OCI-LY7 (cell line): ENCODE measurements at regions not wholly inside any gene's neighbourhood (a gene's known extent, or its start where the extent isn't known, plus 50 kb on each side); places are given as distances from the start of the nearest gene placed in this dataset.

ENCODE experiments used
- BruUV-seq: library from RNA; stranded (reverse); fragments of 400-500 nt; replicated peaks from 2 replicates; lab custom pipeline; 2021; lab: Mats Ljungman, UMichigan
- CTCF ChIA-PET: fragments of 300-600 bp; sonication (Branson Sonifier 250); formaldehyde crosslinking; loops from one replicate; lab custom pipeline; 2022; ENCODE audit warnings: antibody characterized with exemption; ENCODE audit not compliant: unreplicated experiment; lab: Charles Lee
- POLR2A ChIA-PET: fragments of 300-600 bp; sonication (Branson Sonifier 250); formaldehyde crosslinking; loops from one replicate; lab custom pipeline; 2022; ENCODE audit warnings: antibody characterized with exemption; lab: Charles Lee
- DNase-seq: peaks from one replicate; pipeline ENCODE4 v3.0.0-alpha.2; 2015; ENCODE audit warnings: low spot score
- H2AFZ ChIP-seq: fragments of 200-600 bp; sonication (generic), shearing (Covaris generic); 2 replicates; pipeline ENCODE4 v1.6.1; 2014; ENCODE audit warnings: mild to moderate bottlenecking, antibody characterized with exemption, low read length, moderate library complexity
- H3K27ac ChIP-seq: fragments of 200-600 bp; sonication (generic); 2 replicates; pipeline ENCODE4 v1.5.1; 2014; ENCODE audit warnings: mixed run types, low read depth, mild to moderate bottlenecking, moderate library complexity, low read length, inconsistent platforms; ENCODE audit not compliant: poor library complexity, severe bottlenecking
- H3K36me3 ChIP-seq: fragments of 200-600 bp; sonication (generic); 2 replicates; pipeline ENCODE4 v1.6.1; 2014; ENCODE audit warnings: mild to moderate bottlenecking, antibody characterized with exemption, low read length, moderate library complexity, mixed read lengths; ENCODE audit not compliant: insufficient read depth
- H3K4me1 ChIP-seq: fragments of 200-600 bp; sonication (generic); 2 replicates; pipeline ENCODE4 v1.5.1; 2014; ENCODE audit warnings: mild to moderate bottlenecking, low read length; ENCODE audit not compliant: insufficient read depth, poor library complexity, severe bottlenecking
- H3K4me2 ChIP-seq: fragments of 200-600 bp; sonication (generic); 2 replicates; pipeline ENCODE4 v1.6.1; 2014; ENCODE audit warnings: mild to moderate bottlenecking, low read length
- H3K4me3 ChIP-seq: fragments of 200-600 bp; sonication (generic); 2 replicates; pipeline ENCODE4 v1.5.1; 2014; ENCODE audit warnings: mild to moderate bottlenecking, low read depth, low read length; ENCODE audit not compliant: poor library complexity, severe bottlenecking
- H3K79me2 ChIP-seq: fragments of 200-600 bp; sonication (generic); 2 replicates; pipeline ENCODE4 v1.6.1; 2016; ENCODE audit warnings: low read depth, mild to moderate bottlenecking, low read length, moderate library complexity, mixed read lengths; ENCODE audit not compliant: insufficient read depth
- H3K9me2 ChIP-seq: fragments of 200-600 bp; sonication (generic); 2 replicates; pipeline ENCODE4 v1.6.1; 2016; ENCODE audit warnings: mild to moderate bottlenecking, low read length, mixed read lengths; ENCODE audit not compliant: insufficient read depth
- H3K9me3 ChIP-seq: fragments of 200-600 bp; sonication (generic); 2 replicates; pipeline ENCODE4 v1.6.1; 2014; ENCODE audit warnings: mild to moderate bottlenecking, mixed run types, low read length, mixed read lengths
- H4K20me1 ChIP-seq: fragments of 200-600 bp; sonication (generic); 2 replicates; pipeline ENCODE4 v1.6.1; 2014; ENCODE audit warnings: mild to moderate bottlenecking, antibody characterized with exemption, low read length, moderate library complexity, mixed read lengths; ENCODE audit not compliant: insufficient read depth
- EZH2phosphoT487 ChIP-seq: fragments of 200-600 bp; sonication (generic); IDR thresholded peaks from 2 replicates; pipeline ENCODE4 v1.6.1; 2018; ENCODE audit warnings: low read depth, borderline replicate concordance, mild to moderate bottlenecking, mixed run types, antibody characterized with exemption, low read length, moderate library complexity, mixed read lengths
- intact Hi-C: fragments of 100-400 bp; cut with micrococcal nuclease; formaldehyde crosslinking; loops from one replicate; pipeline ENCODE4 v1.10.0; 2022; ENCODE audit not compliant: unreplicated experiment
- TF ChIP-seq, protein P1 (sequence below): fragments of 200-600 bp; sonication (generic); conservative IDR thresholded peaks from 2 replicates; pipeline ENCODE4 v1.5.1; 2014; ENCODE audit warnings: mild to moderate bottlenecking, antibody characterized with exemption, low read length, moderate library complexity, mixed read lengths

DNA sequence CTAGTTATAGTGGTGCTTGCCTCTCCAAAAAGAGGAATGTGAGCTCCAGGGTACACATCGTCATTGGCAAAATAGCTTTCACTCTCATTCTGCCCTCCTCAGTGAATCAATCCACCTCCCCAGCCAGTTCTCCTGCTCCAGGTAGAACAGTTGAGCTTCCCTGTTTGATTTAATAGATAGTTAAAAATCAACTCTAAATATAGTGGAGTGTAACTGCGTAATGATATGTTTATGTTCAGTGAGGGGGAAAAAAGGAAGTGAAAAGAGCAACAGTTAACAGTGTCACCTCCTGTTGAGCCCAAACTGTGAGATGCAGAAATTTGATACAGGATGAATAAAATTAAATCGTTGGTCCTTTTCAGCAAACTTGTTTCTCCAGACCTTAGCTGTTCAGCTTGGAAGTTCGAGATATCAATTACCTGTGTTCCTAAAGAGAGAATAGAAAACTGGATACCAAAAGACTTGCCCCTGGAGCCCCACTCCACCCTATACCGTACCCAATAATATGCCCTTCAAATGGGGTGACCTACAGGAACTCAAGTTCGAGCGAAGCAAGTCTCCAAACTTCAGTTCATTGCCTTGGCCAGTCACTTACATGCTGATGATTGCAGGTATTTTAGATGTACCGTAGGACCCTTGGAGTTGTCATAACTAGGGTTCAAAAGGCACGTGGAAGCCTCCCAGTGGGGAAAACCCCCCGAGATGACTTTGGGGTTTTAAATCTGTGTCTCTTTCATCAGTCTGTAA, 708.4 kb downstream of the RNF144A start:
- Histone ChIP-seq H3K36me3 (no peaks in the 10 kb centered on the region), H3K9me3 (0 out of 2 replicates have a peak, but pooled peaks cover 4% of the 10 kb centered on the region), H2AFZ (peak overlapping the region; percentile 46; the same call in 1 of the 2 replicates), H3K4me3 (peak overlapping the region; percentile 34), H3K79me2 (no peaks in the 10 kb centered on the region), H3K9me2 (no peaks in the 10 kb centered on the region), H3K27ac (peak overlapping the region; percentile 62), H3K4me1 (peaks cover 26% of the 10 kb centered on the region), H4K20me1 (no peaks in the 10 kb centered on the region), H3K4me2 (peak overlapping the region; percentile 69)
- BruUV-seq: no TSS peak
- TF ChIP-seq, protein P1, sequence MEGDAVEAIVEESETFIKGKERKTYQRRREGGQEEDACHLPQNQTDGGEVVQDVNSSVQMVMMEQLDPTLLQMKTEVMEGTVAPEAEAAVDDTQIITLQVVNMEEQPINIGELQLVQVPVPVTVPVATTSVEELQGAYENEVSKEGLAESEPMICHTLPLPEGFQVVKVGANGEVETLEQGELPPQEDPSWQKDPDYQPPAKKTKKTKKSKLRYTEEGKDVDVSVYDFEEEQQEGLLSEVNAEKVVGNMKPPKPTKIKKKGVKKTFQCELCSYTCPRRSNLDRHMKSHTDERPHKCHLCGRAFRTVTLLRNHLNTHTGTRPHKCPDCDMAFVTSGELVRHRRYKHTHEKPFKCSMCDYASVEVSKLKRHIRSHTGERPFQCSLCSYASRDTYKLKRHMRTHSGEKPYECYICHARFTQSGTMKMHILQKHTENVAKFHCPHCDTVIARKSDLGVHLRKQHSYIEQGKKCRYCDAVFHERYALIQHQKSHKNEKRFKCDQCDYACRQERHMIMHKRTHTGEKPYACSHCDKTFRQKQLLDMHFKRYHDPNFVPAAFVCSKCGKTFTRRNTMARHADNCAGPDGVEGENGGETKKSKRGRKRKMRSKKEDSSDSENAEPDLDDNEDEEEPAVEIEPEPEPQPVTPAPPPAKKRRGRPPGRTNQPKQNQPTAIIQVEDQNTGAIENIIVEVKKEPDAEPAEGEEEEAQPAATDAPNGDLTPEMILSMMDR: no peak
- no peak for TF ChIP-seq EZH2phosphoT487
- peak; percentile 83 for DNase-seq
- CTCF ChIA-PET: interaction anchor here (1.0 kb wide), 2 partner anchors 46 to 58 kb away, joined by 5 to 6 read pairs; no protein-coding TSS in a partner anchor
- intact Hi-C loops: loop anchor here (1.0 to 2.0 kb wide), 2 partner anchors 9 to 59 kb away; no protein-coding TSS in a partner anchor
- POLR2A ChIA-PET: interaction anchor here (0.6 to 5.1 kb wide), 14 partner anchors 8 to 1056 kb away, joined by 3 to 41 read pairs (median 4); partner anchors contain the start of gene ID2

- intact Hi-C loops: no loop called here
- CTCF ChIA-PET: no interaction called here
- H3K4me3 ChIP-seq: peak overlapping the region; percentile 34
Measured at GRCh38 chr2:7626139-7626537, 708.9 kb downstream of the RNF144A start.

More at GRCh38 chr2:7626139-7626537, 708.9 kb downstream of the RNF144A start:
- Histone ChIP-seq H3K4me2 (peak overlapping the region; percentile 69), H3K9me2 (no peaks in the 10 kb centered on the region), H3K36me3 (no peaks in the 10 kb centered on the region), H2AFZ (peak overlapping the region; percentile 46; the same call in 1 of the 2 replicates), H3K79me2 (no peaks in the 10 kb centered on the region), H3K4me1 (peaks cover 26% of the 10 kb centered on the region), H3K27ac (peak overlapping the region; percentile 62), H4K20me1 (no peaks in the 10 kb centered on the region), H3K9me3 (0 out of 2 replicates have a peak, but pooled peaks cover 4% of the 10 kb centered on the region)
- peak; percentile 63 for DNase-seq
- TF ChIP-seq, protein P1: no peak
- no peak for TF ChIP-seq EZH2phosphoT487
- POLR2A ChIA-PET: interaction anchor here (0.7 to 5.1 kb wide), 10 partner anchors 8 to 210 kb away, joined by 3 to 41 read pairs (median 4); no protein-coding TSS in a partner anchor
- BruUV-seq: no TSS peak
